Mononuclear cell (primary cell): ENCODE measurements at regions not wholly inside any gene's neighbourhood (a gene's known extent, or its start where the extent isn't known, plus 50 kb on each side); places are given as distances from the start of the nearest gene placed in this dataset.

Experiments used
- H3K27me3 ChIP-seq: 2 replicates; pipeline ENCODE4 v1.6.0; 2011; ENCODE audit warnings: low read length, control low read depth; ENCODE audit not compliant: insufficient read depth
- H3K4me1 ChIP-seq: 2 replicates; pipeline ENCODE4 v1.5.1; 2011; ENCODE audit warnings: mild to moderate bottlenecking, low read length, control low read depth; ENCODE audit not compliant: insufficient read depth
- H3K4me3 ChIP-seq: 2 replicates; pipeline ENCODE4 v1.5.1; 2011; ENCODE audit warnings: mild to moderate bottlenecking, low read length, moderate library complexity
- H3K9me3 ChIP-seq: 2 replicates; pipeline ENCODE4 v1.5.1; 2011; ENCODE audit warnings: low read depth, mild to moderate bottlenecking, control low read depth, low read length

DNA sequence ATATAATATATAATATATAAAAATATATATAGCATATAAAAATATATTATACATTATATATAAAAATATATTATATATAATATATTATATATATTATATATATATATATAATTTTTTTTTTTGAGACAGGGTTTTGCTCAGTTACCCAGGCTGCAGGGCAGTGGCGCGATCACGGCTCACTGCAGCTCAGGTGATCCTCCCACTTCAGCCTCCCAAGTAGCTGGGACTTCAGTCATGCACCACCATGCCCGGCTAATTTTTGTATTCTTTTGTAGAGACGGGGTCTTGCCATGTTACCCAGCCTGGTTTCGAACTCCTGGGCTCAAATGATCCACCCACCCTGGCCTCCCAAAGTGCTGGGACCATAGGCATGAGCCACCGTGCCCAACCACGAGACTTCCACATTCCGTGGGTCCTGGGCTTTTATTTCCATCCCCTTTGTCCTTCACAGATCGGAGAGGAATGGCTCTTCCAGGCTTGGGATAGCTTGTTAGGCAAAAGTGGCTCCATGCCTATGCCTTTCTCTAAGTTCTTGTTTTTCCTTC, 62.0 kb upstream of the IER5L start:
- no peak overlapping the region for H3K4me3 ChIP-seq
- peaks cover 24% of the 10 kb centered on the region for H3K4me1 ChIP-seq
- H3K9me3 ChIP-seq: no peaks in the 10 kb centered on the region
- H3K27me3 ChIP-seq: no peaks in the 10 kb centered on the region

DNA sequence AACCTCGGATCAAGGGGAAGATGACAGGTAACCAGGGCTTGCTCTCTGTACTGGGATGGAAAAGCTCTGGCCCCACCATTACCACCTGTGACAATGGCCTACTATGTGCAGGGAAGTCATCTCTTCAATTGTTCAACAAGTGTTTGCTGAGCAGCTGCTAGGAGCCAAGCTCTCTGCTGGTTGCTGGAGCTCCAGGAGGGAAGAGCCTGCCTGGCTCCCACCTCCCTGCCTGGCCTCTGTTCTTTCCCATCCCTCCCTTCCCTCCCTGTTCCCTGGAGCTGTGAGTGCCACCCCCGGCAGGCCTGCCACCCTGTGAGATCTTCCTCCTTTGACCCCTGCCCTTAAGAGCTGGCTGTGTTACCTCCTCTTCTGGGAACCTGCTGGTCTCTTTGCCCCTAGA, 59.7 kb upstream of the IER5L start:
- no peaks in the 10 kb centered on the region for H3K9me3 ChIP-seq
- H3K27me3 ChIP-seq: no peaks in the 10 kb centered on the region
- H3K4me3 ChIP-seq: no peak overlapping the region
- peaks cover 24% of the 10 kb centered on the region for H3K4me1 ChIP-seq

DNA sequence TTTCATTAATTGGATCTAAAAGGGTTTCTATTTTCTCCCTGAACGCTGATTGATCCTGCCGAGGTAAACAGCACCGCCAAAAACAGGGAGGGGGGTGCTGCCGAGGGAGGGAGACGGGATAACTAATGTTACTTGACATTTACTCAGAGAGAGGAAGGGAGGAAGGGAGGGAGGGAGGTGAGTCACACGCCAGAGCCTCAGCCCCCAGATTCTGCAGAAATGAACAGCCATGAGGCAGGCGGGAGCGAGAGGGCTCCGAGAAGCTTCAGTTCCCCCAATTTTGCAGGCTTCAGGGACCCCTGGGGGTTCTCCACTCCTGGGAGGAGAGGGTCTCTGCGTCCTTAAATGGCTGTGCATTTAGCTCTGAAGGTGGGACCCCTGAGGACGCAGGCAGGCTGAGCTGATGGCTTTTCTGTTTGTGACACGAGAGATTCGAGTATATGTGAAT, 59.1 kb upstream of the IER5L start:
- Histone ChIP-seq H3K9me3 (no peaks in the 10 kb centered on the region), H3K27me3 (no peaks in the 10 kb centered on the region), H3K4me3 (no peak overlapping the region), H3K4me1 (peaks cover 24% of the 10 kb centered on the region)

DNA sequence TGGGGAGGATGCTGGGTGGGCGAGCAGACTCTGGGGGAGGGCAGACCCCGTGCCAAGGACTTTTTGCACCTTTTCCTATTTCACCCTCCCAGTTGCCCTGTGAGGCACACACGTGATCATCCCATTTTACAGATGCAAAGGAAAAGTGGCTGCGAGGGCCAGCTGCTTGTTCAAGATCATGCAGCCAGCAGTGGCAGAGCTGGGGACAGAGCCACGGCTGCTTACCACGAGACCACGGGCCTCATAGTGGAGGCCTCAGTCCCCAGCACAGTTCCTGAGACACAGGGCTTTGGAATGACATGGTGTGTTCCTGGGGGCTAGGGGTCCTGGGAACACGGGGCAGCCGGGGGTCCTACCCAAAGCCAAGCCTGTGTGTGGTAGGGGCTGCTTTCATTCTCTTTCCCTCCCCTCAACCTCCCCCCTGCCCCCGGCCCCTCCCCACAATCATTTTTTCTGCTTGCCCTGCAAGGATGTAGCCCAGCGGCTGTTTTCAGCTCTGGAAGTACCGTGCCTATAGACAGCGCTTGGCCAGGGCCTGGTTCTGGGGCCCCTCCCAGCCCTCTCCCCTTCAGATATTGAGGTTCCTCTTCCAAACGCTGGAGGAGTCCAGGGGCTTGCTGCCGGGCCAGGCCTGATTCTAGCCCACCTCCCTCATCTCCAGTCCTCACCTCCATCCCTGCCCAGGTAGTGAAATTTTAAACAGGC, 58.5 kb upstream of the IER5L start:
- Histone ChIP-seq H3K4me3 (no peak overlapping the region), H3K27me3 (no peaks in the 10 kb centered on the region), H3K9me3 (no peaks in the 10 kb centered on the region), H3K4me1 (peaks cover 24% of the 10 kb centered on the region)

DNA sequence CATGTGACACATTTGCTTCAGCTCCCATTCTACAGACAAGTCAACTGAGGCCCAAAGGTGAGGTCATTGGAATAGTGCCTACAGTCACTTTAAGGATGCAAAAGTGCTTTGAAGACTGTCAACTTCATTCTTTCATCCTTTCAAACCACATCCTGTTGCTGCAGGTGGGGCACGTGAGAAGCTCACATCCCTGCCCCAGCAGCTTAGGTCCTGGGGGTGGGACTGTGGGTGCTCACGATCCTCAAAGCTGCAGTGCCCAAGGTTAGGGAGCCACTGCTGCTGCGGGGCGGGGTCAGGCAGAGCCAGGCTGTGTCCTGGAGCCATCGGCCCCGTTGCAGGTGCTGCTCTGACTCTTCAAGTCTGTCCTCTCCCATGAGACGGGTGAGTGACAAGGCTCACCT, 57.9 kb upstream of the IER5L start:
- H3K4me1 ChIP-seq: peaks cover 24% of the 10 kb centered on the region

DNA sequence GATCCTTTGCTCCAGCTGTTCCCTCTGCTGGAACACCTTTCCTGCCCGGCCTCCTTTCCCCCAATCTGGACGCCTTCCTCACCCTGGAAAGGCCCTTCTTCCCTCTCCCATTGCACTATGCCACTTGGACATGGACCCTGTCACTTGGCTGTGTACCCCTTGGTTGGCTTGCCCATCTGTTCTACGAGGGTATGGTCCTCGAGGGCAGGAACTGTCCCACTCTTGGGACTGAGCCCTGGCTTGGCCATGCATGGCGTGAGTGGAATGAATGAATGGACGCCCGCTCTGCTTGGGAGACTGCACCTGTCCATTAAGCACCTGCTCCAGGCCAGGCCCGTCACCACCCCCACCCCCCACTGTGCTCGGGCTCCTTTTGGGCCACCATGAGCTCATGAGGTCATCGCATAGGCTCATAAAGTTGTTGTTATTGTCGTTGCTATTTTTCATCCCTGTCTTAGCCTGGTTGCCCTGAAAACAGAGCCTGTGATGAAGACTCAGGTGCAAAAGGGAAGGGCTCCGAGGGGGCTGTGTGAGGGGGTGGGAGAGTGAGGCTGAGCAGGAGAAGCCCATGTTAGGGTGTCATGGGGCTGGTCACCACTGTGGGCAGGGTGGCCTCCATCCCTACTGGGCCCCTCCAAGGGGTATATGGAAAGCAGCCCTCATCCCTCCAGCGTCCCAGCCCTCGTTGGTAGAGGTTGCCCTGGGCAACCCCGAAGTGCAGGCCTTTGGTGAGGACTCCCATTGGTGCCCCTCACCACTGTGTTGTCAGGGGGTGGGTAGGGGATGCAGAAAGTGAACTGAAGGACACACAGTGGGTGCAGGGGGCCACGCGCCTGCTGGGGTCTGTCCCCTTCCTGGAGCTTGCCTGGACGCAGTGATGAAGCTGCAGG, 57.2 kb upstream of the IER5L start:
- Histone ChIP-seq H3K4me3 (no peak overlapping the region), H3K27me3 (no peaks in the 10 kb centered on the region), H3K9me3 (no peaks in the 10 kb centered on the region), H3K4me1 (peaks cover 24% of the 10 kb centered on the region)

More for the DNA sequence above, 57.9 kb upstream of the IER5L start:
- Histone ChIP-seq H3K9me3 (no peaks in the 10 kb centered on the region), H3K27me3 (no peaks in the 10 kb centered on the region), H3K4me3 (no peak overlapping the region)

DNA sequence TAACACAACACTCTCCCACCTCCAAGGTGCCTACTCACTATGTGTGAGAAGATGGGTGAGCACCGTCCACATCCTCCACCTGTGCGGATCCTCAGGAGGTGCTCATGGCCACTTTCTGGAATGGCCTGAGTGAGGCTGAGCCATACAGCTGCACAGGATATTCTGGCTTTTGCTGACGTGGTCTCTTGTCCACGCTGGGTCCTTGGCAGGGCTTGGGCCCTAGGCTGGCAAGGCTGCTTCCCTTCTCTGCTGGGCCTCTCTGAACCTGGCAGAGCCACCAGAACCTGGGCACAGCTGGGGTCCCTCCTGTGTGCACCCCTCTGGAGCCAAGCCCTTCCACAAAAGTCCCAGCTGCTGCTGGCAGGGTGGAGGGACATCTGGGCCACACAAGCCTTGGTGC, 56.4 kb upstream of the IER5L start:
- no peaks in the 10 kb centered on the region for H3K27me3 ChIP-seq
- H3K4me3 ChIP-seq: no peak overlapping the region
- H3K4me1 ChIP-seq: peaks cover 24% of the 10 kb centered on the region
- H3K9me3 ChIP-seq: no peaks in the 10 kb centered on the region

DNA sequence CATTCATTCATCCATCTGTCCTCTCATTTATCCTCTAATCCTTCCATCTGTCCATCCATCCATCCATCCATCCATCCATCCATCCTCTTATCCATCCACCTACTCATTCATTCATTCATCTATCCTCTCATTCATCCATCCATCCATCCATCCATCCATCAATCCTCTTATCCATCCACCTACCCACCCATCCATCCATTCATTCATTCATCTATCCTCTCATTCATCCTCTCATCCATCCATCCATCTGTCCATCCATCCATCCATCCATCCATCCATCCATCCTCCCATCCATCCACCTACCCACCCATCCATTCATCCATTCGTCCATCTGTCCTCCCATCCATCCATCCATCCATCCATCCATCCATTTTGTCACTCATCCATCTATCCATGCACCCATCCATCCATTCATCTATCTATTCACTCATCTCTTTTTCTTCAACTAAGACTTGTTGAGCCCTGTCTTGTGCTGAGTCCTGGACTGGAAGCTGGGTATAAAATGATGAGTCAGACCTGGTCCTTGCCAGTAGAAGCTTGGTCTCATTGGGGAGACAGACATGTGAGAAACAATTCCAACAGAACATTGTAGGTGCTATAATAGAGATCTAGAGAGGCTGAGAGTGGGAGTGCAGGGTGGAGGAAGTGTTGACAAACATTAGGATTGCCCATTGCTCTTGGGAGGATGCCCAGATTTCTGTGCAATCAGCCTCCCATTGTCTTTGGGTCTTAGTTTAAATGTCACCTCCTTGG, 55.0 kb upstream of the IER5L start:
- Histone ChIP-seq H3K27me3 (no peaks in the 10 kb centered on the region), H3K4me1 (peaks cover 24% of the 10 kb centered on the region), H3K4me3 (no peak overlapping the region), H3K9me3 (no peaks in the 10 kb centered on the region)

DNA sequence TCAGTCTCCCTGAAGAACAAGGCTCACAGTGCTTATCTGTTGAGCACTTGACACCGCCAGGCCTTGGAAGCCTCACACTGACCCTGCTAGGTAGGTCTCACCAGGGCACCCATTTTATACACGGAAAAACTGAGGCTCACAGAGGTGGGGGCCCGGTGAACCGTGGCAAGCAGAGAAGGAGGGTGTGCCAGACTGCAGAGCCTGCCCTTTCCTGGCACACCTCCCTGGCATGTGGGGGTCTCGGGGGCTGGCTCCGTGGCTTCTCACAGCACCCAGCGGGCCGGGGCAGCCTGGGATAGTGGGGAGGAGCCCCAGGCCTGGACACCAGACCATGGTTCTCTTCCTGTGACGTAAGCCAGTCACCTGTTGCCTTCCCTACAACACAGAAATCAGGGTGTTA, 53.7 kb upstream of the IER5L start:
- no peaks in the 10 kb centered on the region for H3K27me3 ChIP-seq
- H3K4me3 ChIP-seq: no peak overlapping the region
- H3K9me3 ChIP-seq: no peaks in the 10 kb centered on the region
- H3K4me1 ChIP-seq: peaks cover 15% of the 10 kb centered on the region

DNA sequence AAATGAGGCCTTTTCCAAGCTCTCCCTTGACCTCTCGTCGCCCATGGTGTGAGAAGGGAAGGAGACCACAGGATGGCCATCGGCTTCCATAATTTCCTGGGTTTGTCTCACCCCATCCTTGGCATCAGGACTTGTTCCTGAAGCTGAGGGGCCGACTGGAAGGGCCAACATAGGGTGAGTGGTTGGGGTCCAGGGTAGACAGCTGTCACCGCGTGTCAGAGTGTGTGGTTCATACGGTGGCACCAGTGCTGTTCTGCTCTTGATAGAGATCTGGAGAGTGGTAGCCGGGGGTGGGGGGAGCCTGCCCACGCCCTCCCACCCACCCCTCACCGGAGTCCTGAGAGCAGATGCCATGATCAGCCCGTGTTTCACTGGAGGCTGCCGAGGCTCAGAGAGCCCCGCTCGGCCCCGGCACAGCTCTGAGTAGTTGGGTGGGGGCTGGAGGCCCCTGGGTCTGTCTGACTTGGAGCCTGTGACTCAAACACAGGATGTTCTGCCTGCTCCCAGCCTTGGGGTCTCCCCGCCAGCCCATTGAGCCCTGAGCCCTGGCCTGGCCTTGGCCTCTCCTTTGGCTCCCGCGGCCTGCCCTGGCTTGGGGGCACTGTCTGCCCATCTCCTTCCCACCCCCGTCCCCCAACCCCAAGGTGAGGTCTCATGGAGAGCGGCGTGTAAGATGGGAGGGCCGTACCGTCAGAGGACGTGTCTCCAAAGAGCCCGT, 53.1 kb upstream of the IER5L start:
- no peaks in the 10 kb centered on the region for H3K27me3 ChIP-seq
- H3K4me3 ChIP-seq: no peak overlapping the region
- H3K4me1 ChIP-seq: peaks cover 13% of the 10 kb centered on the region
- no peaks in the 10 kb centered on the region for H3K9me3 ChIP-seq

DNA sequence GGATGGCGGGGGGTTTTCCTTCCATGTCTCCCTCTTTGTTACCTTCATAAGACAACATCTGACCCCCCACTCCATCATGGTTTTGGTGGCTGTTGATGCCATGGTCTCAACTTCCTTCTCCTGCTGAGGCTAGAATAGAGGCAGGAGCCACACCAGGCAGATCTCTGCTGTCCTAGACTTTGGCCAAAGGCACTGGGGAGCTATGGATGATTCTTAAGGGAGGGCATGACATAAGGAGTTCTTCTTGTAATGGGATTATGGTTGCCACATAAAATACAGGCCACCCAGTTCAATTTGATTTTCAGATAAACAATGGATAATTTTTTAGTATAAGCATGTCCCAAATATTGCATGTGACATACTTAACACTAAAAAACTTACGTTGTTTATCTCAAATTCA, 52.2 kb upstream of the IER5L start:
- H3K9me3 ChIP-seq: no peaks in the 10 kb centered on the region
- no peaks in the 10 kb centered on the region for H3K27me3 ChIP-seq
- H3K4me3 ChIP-seq: no peak overlapping the region
- peaks cover 10% of the 10 kb centered on the region for H3K4me1 ChIP-seq
